AG04450 (cell line): ENCODE measurements at regions not wholly inside any gene's neighbourhood (a gene's known extent, or its start where the extent isn't known, plus 50 kb on each side); places are given as distances from the start of the nearest gene placed in this dataset. TPM values are rescaled to one million over a fixed set of nuclear protein-coding genes. Genes with fewer than 3 reads are reported as not detected.

Experiments
- CTCF ChIA-PET: fragments of 300-600, 350-600 bp; formaldehyde crosslinking; extraction: SDS; loops from one replicate; lab custom pipeline; 2022; ENCODE audit warnings: antibody characterized with exemption, inconsistent platforms; lab: Charles Lee
- POLR2A ChIA-PET: fragments of 350-600 bp; formaldehyde crosslinking; extraction: SDS; loops from one replicate; lab custom pipeline; 2021; ENCODE audit warnings: antibody characterized with exemption, inconsistent platforms; lab: Yijun Ruan, JAX
- DNase-seq: peaks from one replicate; pipeline ENCODE4 v3.0.0-alpha.2; 2011; ENCODE audit warnings: low read depth, low spot score
- H3K27ac ChIP-seq: one replicate; pipeline ENCODE4 v1.5.1; 2012; ENCODE audit warnings: low read depth, low read length, control low read depth
- H3K27me3 ChIP-seq: one replicate; pipeline ENCODE4 v1.6.0; 2012; ENCODE audit warnings: low read length; ENCODE audit not compliant: control insufficient read depth, insufficient read depth
- H3K4me3 ChIP-seq: 2 replicates; pipeline ENCODE4 v1.5.1; 2011; ENCODE audit warnings: mild to moderate bottlenecking, low read depth, low read length, control low read depth
- H3K9me3 ChIP-seq: 2 replicates; pipeline ENCODE4 v1.5.1; 2012; ENCODE audit warnings: low read length; ENCODE audit not compliant: control insufficient read depth, insufficient read depth
- CTCF ChIP-seq: IDR thresholded peaks from 2 replicates; pipeline ENCODE4 v1.5.1; 2011; ENCODE audit warnings: low read depth, low read length, control low read depth, inconsistent platforms
- small RNA-seq: library from RNA; depleted of rRNA; stranded (forward); fragments of <200 nt; gene quantifications from one replicate; pipeline ENCODE3, GENCODE V24; 2012; ENCODE audit warnings: low read depth; ENCODE audit not compliant: insufficient read length

- ChIA-PET CTCF (no interaction called here), POLR2A (no interaction called here)
- no peaks in the 10 kb centered on the region; the same call in 1 of the 2 replicates for H3K9me3 ChIP-seq
- no peak overlapping the region for H3K27ac ChIP-seq
- DNase-seq = no peak
- no peak overlapping the region for H3K4me3 ChIP-seq
- TF ChIP-seq CTCF = no peak
- H3K27me3 ChIP-seq = no peaks in the 10 kb centered on the region
Observed at GRCh38 chr14:29493849-29494248, 433.8 kb downstream of the PRKD1 start.

GRCh38 chr14:29494312-29494711 lies 433.3 kb downstream of the PRKD1 start:
- Histone ChIP-seq H3K9me3 (no peaks in the 10 kb centered on the region; the same call in 1 of the 2 replicates), H3K4me3 (no peak overlapping the region), H3K27ac (no peak overlapping the region), H3K27me3 (no peaks in the 10 kb centered on the region)
- TF ChIP-seq CTCF = no peak
- CTCF ChIA-PET = no interaction called here
- POLR2A ChIA-PET = no interaction called here
- DNase-seq = no peak

GRCh38 chr14:29503903-29504302 lies 423.7 kb downstream of the PRKD1 start:
- TF ChIP-seq CTCF = no peak
- CTCF ChIA-PET = no interaction called here
- DNase-seq = no peak
- POLR2A ChIA-PET = no interaction called here
- Histone ChIP-seq H3K27ac (no peak overlapping the region), H3K9me3 (no peaks in the 10 kb centered on the region), H3K4me3 (no peak overlapping the region), H3K27me3 (no peaks in the 10 kb centered on the region)

GRCh38 chr14:29518335-29518734 lies 409.3 kb downstream of the PRKD1 start:
- no peak for DNase-seq
- Histone ChIP-seq H3K4me3 (no peak overlapping the region), H3K27me3 (no peaks in the 10 kb centered on the region), H3K9me3 (no peaks in the 10 kb centered on the region), H3K27ac (no peak overlapping the region)
- peak; percentile 55 for TF ChIP-seq CTCF
- POLR2A ChIA-PET = no interaction called here
- CTCF ChIA-PET = interaction anchor here (0.7 to 6.9 kb wide), 7 partner anchors 10 to 767 kb away, joined by 3 to 79 read pairs (median 6); no protein-coding TSS in a partner anchor

GRCh38 chr14:29521526-29522137 lies 406.0 kb downstream of the PRKD1 start:
- CTCF ChIA-PET = interaction anchor here (0.9 to 6.9 kb wide), 6 partner anchors 8 to 770 kb away, joined by 3 to 79 read pairs (median 4); no protein-coding TSS in a partner anchor
- Histone ChIP-seq H3K9me3 (no peaks in the 10 kb centered on the region), H3K27ac (no peak overlapping the region), H3K4me3 (no peak overlapping the region), H3K27me3 (no peaks in the 10 kb centered on the region)
- TF ChIP-seq CTCF = peak; percentile 44
- no peak for DNase-seq
- POLR2A ChIA-PET = no interaction called here

Small RNA genes in the stretch of these regions (small RNA-seq; reads per million reads assigned to genes)
- gene RF00019 (not detected), gene RNU11-5P (not detected), gene RNU6-864P (not detected)
